ENCODE measurements at regions not wholly inside any gene's neighbourhood (a gene's known extent, or its start where the extent isn't known, plus 50 kb on each side); places are given as distances from the start of the nearest gene placed in this dataset.

DNA sequence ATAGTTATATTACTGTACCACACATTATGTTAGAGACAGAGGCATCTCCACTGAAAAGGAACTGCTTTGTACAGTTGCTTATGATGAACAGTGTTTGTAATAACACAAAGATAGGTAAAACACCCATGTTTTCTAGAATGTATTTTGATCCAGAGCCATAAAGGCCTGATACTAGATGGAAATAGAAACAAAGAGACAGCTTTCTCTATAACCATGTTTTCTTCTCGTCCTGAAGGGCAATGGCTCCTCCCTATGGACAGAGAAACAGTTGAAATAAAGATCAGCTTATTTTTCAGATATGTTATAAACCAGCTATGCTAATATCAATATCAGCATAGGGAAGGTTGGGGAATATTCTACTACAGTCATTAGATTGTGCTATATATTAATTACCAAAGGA lies 109.2 kb downstream of the ATXN7L3B start:
- TF ChIP-seq ZNF565 (CRISPR knock-in tag; conservative IDR thresholded peaks at IDR 0.05; ENCODE audit: low read depth) (no peak), ISL1 (CRISPR knock-in tag; IDR thresholded peaks at IDR 0.05) (no peak), ZFP30 (CRISPR knock-in tag; IDR thresholded peaks at IDR 0.05) (no peak), ZC3H10 (CRISPR knock-in tag; IDR thresholded peaks at IDR 0.05) (no peak), RARB (CRISPR knock-in tag; IDR thresholded peaks at IDR 0.05) (no peak), ZFP3 (CRISPR knock-in tag; IDR thresholded peaks at IDR 0.05) (no peak), BACH2 (CRISPR knock-in tag; IDR thresholded peaks at IDR 0.05; ENCODE audit: borderline replicate concordance) (no peak), TOX (CRISPR knock-in tag; IDR thresholded peaks at IDR 0.05; ENCODE audit: borderline replicate concordance) (no peak), PPARA (CRISPR knock-in tag; IDR thresholded peaks at IDR 0.05; ENCODE audit: borderline replicate concordance) (no peak), ZNF70 (CRISPR knock-in tag; IDR thresholded peaks at IDR 0.05) (no peak), SNAI2 (CRISPR knock-in tag; IDR thresholded peaks at IDR 0.05) (no peak), CSDC2 (CRISPR knock-in tag; IDR thresholded peaks at IDR 0.05) (no peak)
- TF ChIP-seq, protein P1, sequence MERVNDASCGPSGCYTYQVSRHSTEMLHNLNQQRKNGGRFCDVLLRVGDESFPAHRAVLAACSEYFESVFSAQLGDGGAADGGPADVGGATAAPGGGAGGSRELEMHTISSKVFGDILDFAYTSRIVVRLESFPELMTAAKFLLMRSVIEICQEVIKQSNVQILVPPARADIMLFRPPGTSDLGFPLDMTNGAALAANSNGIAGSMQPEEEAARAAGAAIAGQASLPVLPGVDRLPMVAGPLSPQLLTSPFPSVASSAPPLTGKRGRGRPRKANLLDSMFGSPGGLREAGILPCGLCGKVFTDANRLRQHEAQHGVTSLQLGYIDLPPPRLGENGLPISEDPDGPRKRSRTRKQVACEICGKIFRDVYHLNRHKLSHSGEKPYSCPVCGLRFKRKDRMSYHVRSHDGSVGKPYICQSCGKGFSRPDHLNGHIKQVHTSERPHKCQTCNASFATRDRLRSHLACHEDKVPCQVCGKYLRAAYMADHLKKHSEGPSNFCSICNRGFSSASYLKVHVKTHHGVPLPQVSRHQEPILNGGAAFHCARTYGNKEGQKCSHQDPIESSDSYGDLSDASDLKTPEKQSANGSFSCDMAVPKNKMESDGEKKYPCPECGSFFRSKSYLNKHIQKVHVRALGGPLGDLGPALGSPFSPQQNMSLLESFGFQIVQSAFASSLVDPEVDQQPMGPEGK (CRISPR knock-in tag; IDR thresholded peaks at IDR 0.05; ENCODE audit: borderline replicate concordance) = no peak
- TF ChIP-seq, protein P2, sequence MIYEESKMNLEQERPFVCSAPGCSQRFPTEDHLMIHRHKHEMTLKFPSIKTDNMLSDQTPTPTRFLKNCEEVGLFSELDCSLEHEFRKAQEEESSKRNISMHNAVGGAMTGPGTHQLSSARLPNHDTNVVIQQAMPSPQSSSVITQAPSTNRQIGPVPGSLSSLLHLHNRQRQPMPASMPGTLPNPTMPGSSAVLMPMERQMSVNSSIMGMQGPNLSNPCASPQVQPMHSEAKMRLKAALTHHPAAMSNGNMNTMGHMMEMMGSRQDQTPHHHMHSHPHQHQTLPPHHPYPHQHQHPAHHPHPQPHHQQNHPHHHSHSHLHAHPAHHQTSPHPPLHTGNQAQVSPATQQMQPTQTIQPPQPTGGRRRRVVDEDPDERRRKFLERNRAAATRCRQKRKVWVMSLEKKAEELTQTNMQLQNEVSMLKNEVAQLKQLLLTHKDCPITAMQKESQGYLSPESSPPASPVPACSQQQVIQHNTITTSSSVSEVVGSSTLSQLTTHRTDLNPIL (CRISPR knock-in tag; IDR thresholded peaks at IDR 0.05; ENCODE audit: low read depth) = no peak
